Stimulated activated CD4-positive, alpha-beta T cell treated with anti-CD3 and anti-CD28 coated beads, Interleukin-2, amount 100 ng/mL, for 48 hours (primary cell): ENCODE measurements at regions not wholly inside any gene's neighbourhood (a gene's known extent, or its start where the extent isn't known, plus 50 kb on each side); places are given as distances from the start of the nearest gene placed in this dataset.

Source experiments
- DNase-seq, 2 donors: peaks; one replicate each; pipeline ENCODE4 v3.0.0-alpha.2; 2020

- no peak for DNase-seq
These were observed 164.2 kb downstream of the MACROH2A1 start for GRCh38 chr5:135234666-135235401.

- DNase-seq, result no peak
These were observed 164.8 kb downstream of the MACROH2A1 start for GRCh38 chr5:135234242-135234641.

- DNase-seq, result no peak
These were observed 165.6 kb downstream of the MACROH2A1 start for GRCh38 chr5:135233477-135233876.

GRCh38 chr5:135232958-135233357 is 166.1 kb downstream of the MACROH2A1 start:
- DNase-seq, result no peak

DNA sequence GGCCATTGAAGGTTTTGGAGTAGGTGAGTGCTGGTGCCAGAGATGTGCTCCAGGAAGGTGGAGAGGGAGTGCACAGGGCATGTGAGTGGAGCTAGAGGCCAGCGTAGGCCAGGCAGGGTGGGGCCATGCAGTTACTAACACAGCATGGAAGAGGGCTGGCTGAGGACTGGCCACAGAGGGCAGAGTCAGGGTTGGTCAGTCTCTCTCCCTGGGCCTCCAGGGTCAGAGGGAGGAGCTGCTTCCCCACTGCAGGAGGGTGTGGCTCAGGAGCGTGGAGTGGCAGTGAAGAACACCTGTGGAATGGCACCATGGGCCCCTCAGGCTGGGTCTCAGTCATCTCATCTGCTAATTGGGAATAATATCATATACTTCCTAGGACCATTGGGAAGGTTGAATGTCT is 167.7 kb downstream of the MACROH2A1 start:
- DNase-seq, result no peak

DNA sequence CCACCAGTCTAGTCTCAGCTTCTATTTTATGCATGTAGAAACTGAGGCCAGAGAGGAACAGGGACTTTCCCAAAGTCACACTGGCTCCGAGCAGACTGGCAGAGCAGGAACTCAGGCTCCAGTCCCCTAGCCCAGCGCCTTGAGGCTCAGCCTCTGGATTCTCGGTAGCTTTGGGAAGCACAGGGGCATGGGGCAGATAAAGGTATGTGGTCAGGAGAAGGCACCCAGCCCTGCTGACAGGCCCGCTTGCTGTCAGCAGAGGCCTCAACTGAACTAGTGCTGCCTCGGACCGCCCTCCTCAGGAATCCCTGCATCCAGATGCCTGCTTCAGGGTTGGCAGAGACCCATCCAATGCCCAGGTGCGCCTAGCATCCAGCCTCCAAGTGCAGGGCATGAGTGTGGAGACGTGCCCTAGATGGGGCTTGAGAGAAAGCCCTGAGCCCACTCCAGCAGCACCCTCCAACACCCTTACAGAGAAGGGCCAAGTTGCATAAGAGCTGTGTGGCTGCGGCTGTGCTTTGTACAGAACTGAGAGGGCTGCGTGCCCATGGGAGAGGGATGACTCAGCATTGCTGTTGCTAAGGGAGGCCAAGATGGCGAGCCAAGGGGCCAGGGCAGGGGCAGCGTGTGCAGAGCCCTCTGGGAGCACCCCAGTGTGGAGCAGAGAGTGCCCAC is 168.6 kb downstream of the MACROH2A1 start:
- DNase-seq, result no peak

- no peak for DNase-seq
These were observed 169.3 kb downstream of the MACROH2A1 start for GRCh38 chr5:135229679-135230132.

DNA sequence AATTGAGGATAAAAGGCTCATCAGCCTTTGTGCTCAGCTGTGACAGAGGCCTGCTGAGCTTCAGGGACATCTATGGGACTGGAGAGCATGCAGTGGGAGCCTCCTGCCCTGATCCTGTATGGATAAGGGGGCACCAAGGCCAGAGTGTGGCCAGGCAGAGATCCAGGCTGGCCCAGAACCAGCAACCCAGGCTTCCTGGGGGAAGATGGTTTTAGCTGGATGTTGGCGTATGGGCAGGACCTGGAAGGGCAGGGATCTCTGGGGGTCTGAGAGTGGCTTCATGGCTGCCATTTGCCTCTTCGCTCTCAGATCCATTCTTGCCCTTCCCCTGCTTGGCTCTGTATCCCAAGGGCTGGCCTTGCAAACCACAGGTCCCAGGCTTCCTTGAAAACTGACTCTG is 169.9 kb downstream of the MACROH2A1 start:
- no peak for DNase-seq

DNA sequence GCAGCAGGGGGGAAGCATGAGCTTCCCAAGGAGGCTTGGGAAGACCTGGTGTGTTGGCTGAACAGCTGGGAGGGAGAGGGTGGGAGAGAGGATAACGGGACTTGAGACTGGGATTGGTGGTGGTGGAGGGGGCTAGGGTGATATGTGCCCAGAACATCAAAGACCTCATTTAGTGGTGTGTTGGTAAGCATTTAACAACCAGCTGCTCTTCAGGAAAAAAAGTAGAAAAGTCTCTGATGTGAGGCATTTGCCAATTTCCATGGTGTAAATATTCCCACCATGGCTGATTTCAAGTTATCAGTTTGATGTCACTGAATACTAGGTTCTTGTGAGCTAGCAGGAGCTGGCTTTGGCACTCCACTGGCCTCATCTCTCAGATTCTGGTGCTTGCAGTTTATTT is 170.8 kb downstream of the MACROH2A1 start:
- no peak for DNase-seq

GRCh38 chr5:135227064-135228022 is 171.7 kb downstream of the MACROH2A1 start:
- no peak for DNase-seq

GRCh38 chr5:135225856-135226560 is 173.0 kb downstream of the MACROH2A1 start:
- DNase-seq, result no peak

DNA sequence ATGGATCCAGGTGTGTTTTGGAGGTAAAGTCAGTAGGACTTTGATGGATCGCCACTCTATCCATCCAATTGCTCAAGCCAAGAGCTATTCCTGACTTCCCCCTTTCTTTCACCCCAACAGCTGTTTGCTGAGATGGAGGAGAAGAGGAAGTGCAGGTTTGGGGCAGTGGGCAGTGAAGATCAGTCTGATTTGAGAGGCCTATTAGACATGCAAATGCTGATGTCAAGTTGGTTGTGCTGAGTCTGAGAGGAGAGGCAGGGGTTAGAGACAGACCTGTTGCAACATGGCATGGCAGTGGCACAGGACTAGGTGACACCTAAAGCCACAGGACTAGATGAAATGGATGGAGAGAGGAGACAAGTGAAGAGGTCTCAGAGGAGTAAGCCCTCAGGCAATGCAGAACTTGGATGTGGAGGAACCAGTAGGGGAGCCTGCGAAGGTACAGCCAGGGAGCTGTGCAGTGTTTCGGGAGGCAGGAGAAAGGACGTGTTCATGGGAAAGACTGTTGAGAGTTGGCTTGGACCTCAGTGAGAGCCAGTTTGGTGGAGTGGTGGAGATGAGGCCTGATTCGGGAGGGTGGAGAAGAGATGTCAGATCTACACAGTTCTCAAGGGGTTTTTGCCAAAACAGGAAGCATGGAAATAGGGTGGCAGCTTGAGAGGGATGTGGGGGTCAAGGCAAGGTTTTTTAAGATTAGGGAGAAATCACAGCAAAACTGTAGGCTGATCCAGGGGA is 175.0 kb downstream of the MACROH2A1 start:
- DNase-seq, result no peak

- no peak for DNase-seq
These were observed 175.6 kb downstream of the MACROH2A1 start for GRCh38 chr5:135223404-135223803.

DNA sequence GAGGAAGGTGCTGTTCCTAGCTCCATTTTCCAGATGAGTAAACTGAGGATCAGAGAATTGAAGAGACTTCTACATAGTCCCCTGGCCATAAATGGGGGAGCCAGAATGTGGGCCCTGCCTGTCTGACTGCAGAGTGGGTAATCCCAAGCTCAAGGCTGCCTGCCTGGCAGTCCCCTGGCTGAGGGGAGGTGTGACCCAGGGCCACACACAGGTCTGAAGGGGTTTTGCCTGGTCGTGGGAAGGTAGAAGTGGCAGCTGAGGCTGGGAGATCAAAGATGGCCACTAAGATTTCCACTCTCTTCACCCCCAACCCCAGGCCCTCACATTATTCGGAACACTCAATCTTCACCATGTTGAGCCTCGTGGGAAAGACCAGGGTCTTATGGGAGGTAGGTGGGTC is 176.3 kb downstream of the MACROH2A1 start:
- no peak for DNase-seq

GRCh38 chr5:135222171-135222681 is 176.8 kb downstream of the MACROH2A1 start:
- no peak for DNase-seq

DNA sequence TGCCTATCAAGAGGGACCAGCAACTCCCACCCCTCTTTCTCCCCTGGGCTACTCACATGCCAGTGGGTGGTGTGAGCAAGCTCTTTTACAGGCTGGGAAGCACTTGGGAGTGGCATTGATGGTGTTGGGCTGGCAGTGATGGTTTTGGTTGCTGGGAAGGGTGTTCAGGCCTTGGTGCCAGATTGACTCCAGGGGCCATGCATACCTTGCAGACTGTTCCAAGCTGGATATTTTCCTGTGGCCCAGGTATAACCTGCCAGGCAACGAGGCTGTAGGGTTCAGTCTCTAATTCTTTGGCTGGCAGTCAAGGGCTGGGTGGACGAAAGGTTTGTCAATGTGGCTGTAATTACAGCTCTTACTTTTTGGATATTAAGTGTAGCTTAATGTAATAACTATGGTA is 177.3 kb downstream of the MACROH2A1 start:
- no peak for DNase-seq

- DNase-seq, result no peak
These were observed 177.9 kb downstream of the MACROH2A1 start for GRCh38 chr5:135221187-135221473.

DNA sequence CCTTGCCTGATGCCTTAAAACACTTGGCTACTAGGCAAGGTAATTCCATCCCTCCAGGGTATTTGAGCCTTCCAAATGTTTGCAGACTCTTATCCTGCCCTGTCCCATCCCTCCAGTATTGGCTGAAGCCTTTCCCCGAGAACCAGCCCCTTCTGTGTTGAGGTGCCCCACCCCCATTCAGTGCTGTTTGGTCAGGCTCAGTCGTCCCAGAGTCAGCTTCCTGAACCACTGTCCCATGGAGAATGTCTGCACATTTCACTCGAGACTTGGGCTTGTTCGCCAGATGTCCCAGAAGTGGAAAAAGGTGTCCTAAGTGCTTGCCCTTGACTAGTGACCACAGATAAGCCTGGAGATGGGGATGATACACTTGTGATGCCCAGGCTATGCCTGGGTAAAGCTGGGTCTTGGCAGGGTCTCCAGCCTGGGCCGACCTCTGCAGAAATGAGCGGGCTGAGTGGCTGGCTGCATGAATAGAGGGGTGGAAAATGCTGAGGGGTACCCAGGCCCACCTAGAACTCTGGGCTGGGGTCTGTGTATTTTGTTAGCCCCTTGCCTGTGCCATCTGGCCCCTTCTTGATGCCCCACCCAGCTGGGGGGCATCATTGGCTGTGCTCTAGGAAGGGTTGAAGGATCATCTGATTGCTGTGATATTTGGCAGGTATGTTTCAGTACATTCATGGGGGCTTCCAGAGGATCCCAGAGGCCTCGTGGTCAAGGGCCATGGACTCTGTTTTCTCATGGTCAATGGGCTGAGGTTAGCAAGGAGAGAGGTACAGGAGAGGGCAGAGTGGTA is 178.4 kb downstream of the MACROH2A1 start:
- no peak for DNase-seq

DNA sequence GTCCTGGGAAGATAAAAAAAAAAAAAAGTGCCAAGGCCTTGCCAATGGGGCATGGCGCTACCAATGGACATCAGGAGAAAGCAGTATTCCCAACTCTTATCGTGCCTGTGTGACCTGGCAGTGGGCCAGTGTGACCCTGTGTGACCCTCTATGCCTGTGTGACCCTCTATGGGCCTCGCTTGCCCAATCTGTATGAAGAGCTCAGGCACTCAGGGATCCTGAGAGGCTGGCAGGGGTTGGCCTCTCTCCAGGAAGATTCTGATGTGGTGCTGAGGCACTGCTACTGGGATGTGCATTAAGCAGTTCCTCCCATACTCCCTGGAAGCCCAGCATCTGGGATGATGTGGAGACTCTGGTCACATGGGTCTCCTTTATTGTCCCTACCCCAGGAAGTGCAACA is 179.2 kb downstream of the MACROH2A1 start:
- no peak for DNase-seq

DNA sequence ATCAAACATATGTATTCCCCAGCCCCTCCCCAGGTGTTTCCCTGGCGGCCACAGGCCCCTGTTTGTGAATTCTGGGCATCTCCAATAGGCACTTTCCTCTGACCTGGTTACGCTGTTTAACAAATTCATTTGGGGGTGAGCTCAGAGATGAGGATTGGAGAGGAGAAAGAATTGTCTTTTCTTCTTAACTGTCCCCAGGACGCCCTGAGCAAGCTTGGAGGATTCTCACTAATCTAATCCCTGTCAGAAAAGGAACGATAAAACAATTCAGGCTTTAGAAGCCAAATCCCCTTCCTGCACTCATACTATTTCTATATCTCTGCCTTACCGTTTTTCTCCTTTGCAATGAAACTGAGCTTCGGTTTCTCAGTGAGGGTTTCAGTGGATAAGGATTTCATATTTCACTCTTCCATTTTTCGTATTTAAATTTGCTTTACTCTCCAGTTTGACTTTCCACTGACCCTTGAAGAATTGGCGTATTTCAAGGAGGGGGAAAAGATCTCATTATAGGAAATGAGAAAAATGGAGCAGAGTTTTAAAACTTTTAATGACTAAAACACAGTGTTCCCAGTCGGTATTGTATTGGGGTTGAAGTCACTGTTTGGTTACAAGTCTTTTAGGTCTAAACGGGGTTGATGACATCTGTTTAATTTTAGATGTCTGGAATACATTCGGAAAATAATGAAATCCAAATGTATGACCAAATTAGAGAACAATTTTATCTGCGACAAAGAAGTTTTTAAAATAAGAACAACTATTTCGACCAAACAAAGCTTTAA is 180.1 kb downstream of the MACROH2A1 start:
- DNase-seq, result no peak

- no peak for DNase-seq
These were observed 180.6 kb downstream of the MACROH2A1 start for GRCh38 chr5:135218486-135218755.
